K562 (cell line): ENCODE measurements at regions not wholly inside any gene's neighbourhood (a gene's known extent, or its start where the extent isn't known, plus 50 kb on each side); places are given as distances from the start of the nearest gene placed in this dataset.

Experiments
- CHD2 ChIP-seq: IDR thresholded peaks from 2 replicates; pipeline ENCODE4 v1.6.1; 2011; ENCODE audit warnings: low read depth, low read length
- DACH1 ChIP-seq: fragments of 450-650 bp; IDR thresholded peaks from 2 replicates; pipeline ENCODE4 v1.6.1; 2018; ENCODE audit not compliant: partially characterized antibody
- GABPB1 ChIP-seq: sonication (generic); formaldehyde crosslinking; IDR thresholded peaks from 2 replicates; pipeline ENCODE4 v1.8.0; 2022; ENCODE audit warnings: mild to moderate bottlenecking, missing genetic modification reagents
- HNRNPK ChIP-seq: fragments of 200-400 bp; formaldehyde crosslinking; IDR thresholded peaks from one replicate; pipeline ENCODE4 v1.6.1; 2018; ENCODE audit warnings: mild to moderate bottlenecking, low read depth, low read length; ENCODE audit not compliant: poor library complexity, severe bottlenecking
- NFYB ChIP-seq: IDR thresholded peaks from 2 replicates; pipeline ENCODE4 v1.6.1; 2011; ENCODE audit warnings: mild to moderate bottlenecking, moderate library complexity; ENCODE audit not compliant: insufficient read length; ENCODE audit errors: extremely low read depth
- SIRT6 ChIP-seq: IDR thresholded peaks from one replicate; pipeline ENCODE4 v1.6.1; 2012; ENCODE audit warnings: low read depth, mild to moderate bottlenecking, control low read depth, inconsistent platforms, low read length, moderate library complexity
- ZNF224 ChIP-seq: sonication (generic); formaldehyde crosslinking; IDR thresholded peaks from 2 replicates; pipeline ENCODE4 v1.8.0; 2022; ENCODE audit warnings: mild to moderate bottlenecking, missing genetic modification reagents
- TF ChIP-seq, protein P1 (sequence below): sonication (generic); formaldehyde crosslinking; IDR thresholded peaks from 2 replicates; pipeline ENCODE4 v1.8.0; 2023; ENCODE audit warnings: missing genetic modification reagents, mild to moderate bottlenecking, borderline replicate concordance
- TF ChIP-seq, protein P2 (sequence below): fragments of 450-650 bp; formaldehyde crosslinking; IDR thresholded peaks from 2 replicates; pipeline ENCODE4 v1.4.0; 2020; ENCODE audit warnings: mild to moderate bottlenecking, moderate library complexity
- TF ChIP-seq, protein P3 (sequence below): IDR thresholded peaks from 3 replicates; pipeline ENCODE4 v1.6.1; 2011; ENCODE audit warnings: borderline replicate concordance, mild to moderate bottlenecking; ENCODE audit not compliant: insufficient read length, insufficient read depth
- TF ChIP-seq, protein P4 (sequence below), 2 experiments: fragments of 450-650 bp in 1 of 2; sonication (generic) in 1 of 2; formaldehyde crosslinking in 1 of 2; IDR thresholded peaks in 1 of 2; conservative IDR thresholded peaks in 1 of 2; 2 replicates each; pipeline versions ENCODE4 v1.6.1 to v1.8.1; 2016 to 2023; ENCODE audit warnings: mild to moderate bottlenecking in 2 of 2, moderate library complexity in 2 of 2, inconsistent platforms in 1 of 2, missing genetic modification reagents in 1 of 2
- TF ChIP-seq, protein P5 (sequence below): fragments of 250-450 bp; sonication (Bioruptor Pico); IDR thresholded peaks from 2 replicates; pipeline ENCODE4 v1.4.0; 2020; ENCODE audit warnings: mild to moderate bottlenecking, moderate library complexity

DNA sequence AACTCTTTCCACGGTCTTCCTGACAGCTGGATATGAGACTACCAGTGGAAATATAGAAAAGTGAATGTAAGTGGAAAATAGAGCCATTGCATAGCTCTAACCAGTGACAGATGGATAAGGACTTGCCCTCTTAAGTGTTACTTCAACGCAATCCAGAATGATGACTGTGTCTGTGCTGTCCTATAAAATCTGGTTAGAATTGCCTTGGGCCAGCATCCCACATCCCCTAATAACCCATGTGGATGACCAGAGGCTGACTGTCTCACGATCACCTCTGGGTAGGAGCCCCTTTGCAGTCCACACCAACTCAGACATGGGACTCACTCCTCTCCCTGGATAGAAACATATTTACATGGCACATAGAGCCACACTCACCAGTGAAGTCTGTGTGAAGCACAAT is 186.6 kb downstream of the C1D start:
- no peak for TF ChIP-seq HNRNPK
- TF ChIP-seq, protein P1, sequence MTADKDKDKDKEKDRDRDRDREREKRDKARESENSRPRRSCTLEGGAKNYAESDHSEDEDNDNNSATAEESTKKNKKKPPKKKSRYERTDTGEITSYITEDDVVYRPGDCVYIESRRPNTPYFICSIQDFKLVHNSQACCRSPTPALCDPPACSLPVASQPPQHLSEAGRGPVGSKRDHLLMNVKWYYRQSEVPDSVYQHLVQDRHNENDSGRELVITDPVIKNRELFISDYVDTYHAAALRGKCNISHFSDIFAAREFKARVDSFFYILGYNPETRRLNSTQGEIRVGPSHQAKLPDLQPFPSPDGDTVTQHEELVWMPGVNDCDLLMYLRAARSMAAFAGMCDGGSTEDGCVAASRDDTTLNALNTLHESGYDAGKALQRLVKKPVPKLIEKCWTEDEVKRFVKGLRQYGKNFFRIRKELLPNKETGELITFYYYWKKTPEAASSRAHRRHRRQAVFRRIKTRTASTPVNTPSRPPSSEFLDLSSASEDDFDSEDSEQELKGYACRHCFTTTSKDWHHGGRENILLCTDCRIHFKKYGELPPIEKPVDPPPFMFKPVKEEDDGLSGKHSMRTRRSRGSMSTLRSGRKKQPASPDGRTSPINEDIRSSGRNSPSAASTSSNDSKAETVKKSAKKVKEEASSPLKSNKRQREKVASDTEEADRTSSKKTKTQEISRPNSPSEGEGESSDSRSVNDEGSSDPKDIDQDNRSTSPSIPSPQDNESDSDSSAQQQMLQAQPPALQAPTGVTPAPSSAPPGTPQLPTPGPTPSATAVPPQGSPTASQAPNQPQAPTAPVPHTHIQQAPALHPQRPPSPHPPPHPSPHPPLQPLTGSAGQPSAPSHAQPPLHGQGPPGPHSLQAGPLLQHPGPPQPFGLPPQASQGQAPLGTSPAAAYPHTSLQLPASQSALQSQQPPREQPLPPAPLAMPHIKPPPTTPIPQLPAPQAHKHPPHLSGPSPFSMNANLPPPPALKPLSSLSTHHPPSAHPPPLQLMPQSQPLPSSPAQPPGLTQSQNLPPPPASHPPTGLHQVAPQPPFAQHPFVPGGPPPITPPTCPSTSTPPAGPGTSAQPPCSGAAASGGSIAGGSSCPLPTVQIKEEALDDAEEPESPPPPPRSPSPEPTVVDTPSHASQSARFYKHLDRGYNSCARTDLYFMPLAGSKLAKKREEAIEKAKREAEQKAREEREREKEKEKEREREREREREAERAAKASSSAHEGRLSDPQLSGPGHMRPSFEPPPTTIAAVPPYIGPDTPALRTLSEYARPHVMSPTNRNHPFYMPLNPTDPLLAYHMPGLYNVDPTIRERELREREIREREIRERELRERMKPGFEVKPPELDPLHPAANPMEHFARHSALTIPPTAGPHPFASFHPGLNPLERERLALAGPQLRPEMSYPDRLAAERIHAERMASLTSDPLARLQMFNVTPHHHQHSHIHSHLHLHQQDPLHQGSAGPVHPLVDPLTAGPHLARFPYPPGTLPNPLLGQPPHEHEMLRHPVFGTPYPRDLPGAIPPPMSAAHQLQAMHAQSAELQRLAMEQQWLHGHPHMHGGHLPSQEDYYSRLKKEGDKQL: no peak
- TF ChIP-seq SIRT6: no peak
- TF ChIP-seq, protein P2, sequence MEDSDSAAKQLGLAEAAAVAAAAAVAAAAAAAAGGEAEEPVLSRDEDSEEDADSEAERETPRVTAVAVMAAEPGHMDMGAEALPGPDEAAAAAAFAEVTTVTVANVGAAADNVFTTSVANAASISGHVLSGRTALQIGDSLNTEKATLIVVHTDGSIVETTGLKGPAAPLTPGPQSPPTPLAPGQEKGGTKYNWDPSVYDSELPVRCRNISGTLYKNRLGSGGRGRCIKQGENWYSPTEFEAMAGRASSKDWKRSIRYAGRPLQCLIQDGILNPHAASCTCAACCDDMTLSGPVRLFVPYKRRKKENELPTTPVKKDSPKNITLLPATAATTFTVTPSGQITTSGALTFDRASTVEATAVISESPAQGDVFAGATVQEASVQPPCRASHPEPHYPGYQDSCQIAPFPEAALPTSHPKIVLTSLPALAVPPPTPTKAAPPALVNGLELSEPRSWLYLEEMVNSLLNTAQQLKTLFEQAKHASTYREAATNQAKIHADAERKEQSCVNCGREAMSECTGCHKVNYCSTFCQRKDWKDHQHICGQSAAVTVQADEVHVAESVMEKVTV (CRISPR knock-in tag): no peak
- no peak for TF ChIP-seq GABPB1 (CRISPR knock-in tag)
- TF ChIP-seq ZNF224 (CRISPR knock-in tag): no peak
- TF ChIP-seq, protein P3, sequence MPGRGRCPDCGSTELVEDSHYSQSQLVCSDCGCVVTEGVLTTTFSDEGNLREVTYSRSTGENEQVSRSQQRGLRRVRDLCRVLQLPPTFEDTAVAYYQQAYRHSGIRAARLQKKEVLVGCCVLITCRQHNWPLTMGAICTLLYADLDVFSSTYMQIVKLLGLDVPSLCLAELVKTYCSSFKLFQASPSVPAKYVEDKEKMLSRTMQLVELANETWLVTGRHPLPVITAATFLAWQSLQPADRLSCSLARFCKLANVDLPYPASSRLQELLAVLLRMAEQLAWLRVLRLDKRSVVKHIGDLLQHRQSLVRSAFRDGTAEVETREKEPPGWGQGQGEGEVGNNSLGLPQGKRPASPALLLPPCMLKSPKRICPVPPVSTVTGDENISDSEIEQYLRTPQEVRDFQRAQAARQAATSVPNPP: no peak
- no peak for TF ChIP-seq DACH1
- TF ChIP-seq, protein P4, sequence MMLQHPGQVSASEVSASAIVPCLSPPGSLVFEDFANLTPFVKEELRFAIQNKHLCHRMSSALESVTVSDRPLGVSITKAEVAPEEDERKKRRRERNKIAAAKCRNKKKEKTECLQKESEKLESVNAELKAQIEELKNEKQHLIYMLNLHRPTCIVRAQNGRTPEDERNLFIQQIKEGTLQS (IDR thresholded peaks at IDR 0.05): no peak
- TF ChIP-seq, protein P4 (CRISPR knock-in tag; conservative IDR thresholded peaks at IDR 0.05): no peak
- no peak for TF ChIP-seq CHD2
- TF ChIP-seq, protein P5, sequence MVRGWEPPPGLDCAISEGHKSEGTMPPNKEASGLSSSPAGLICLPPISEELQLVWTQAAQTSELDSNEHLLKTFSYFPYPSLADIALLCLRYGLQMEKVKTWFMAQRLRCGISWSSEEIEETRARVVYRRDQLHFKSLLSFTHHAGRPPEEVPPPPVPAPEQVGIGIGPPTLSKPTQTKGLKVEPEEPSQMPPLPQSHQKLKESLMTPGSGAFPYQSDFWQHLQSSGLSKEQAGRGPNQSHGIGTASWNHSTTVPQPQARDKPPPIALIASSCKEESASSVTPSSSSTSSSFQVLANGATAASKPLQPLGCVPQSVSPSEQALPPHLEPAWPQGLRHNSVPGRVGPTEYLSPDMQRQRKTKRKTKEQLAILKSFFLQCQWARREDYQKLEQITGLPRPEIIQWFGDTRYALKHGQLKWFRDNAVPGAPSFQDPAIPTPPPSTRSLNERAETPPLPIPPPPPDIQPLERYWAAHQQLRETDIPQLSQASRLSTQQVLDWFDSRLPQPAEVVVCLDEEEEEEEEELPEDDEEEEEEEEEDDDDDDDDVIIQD: no peak
- TF ChIP-seq NFYB: no peak
